HUES48 (cell line): ENCODE measurements at regions not wholly inside any gene's neighbourhood (a gene's known extent, or its start where the extent isn't known, plus 50 kb on each side); places are given as distances from the start of the nearest gene placed in this dataset.
"Not testable (repeated sequence)": the region's sequence is repeated elsewhere in the genome, so short reads cannot be mapped to it uniquely, and the experiment has no call there.

Experiments
- H3K27ac ChIP-seq: one replicate; pipeline ENCODE4 v1.7.0; 2013; ENCODE audit warnings: low read depth, low read length, inconsistent platforms
- H3K27me3 ChIP-seq: 2 replicates; pipeline ENCODE4 v1.6.1; 2013; ENCODE audit warnings: mild to moderate bottlenecking, low read length; ENCODE audit not compliant: control insufficient read depth, insufficient read depth
- H3K36me3 ChIP-seq: 2 replicates; pipeline ENCODE4 v1.6.1; 2013; ENCODE audit warnings: low read length; ENCODE audit not compliant: control insufficient read depth, insufficient read depth
- H3K4me1 ChIP-seq: 2 replicates; pipeline ENCODE4 v1.6.1; 2013; ENCODE audit warnings: mild to moderate bottlenecking, low read length; ENCODE audit not compliant: control insufficient read depth, insufficient read depth
- H3K4me3 ChIP-seq: 2 replicates; pipeline ENCODE4 v1.5.1; 2013; ENCODE audit warnings: mild to moderate bottlenecking, low read depth, low read length
- H3K9ac ChIP-seq: 2 replicates; pipeline ENCODE4 v1.6.1; 2013; ENCODE audit warnings: mild to moderate bottlenecking, low read depth, low read length, moderate library complexity
- H3K9me3 ChIP-seq: 2 replicates; pipeline ENCODE4 v1.6.1; 2013; ENCODE audit warnings: low read length; ENCODE audit not compliant: control insufficient read depth, insufficient read depth

DNA sequence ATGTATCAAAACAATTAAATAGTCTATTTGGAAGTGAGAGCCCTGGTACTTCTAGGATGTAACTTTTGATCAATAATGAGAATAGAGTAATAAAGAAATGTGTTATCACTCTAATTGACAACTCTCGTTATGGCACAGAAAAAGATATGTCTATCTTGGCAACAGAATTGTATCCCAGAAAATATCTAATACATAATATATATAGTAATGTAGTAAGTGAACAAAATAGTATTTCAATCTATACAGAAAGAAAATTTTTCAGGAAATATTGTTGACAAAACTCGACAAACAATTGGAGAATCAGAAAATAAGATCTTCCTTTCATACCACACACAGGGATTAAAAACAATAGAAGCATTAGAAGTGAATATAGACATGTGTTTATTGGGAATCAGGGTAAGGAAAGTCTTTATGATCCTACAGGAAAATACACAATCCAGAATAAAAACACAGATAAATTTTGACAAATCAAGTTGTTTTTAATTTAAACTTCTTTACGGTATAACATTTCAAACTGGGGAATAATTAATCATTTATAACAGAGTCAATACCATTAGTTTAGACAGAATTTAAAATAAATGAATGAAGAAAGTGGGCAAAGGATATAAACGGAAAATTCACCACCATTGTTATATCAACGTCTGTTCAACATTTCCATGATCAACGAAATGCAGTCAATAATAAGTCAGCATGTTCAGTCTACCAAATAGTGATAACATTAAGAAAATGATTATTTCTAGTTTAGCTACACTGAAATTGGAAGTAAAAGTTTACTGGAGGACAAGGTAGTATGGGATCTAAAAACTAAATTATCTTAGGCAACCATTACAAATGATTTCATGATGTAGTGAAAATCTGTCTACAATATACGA lies 1526.5 kb upstream of the TPTE start:
- Histone ChIP-seq H3K27me3 (no peaks in the 10 kb centered on the region), H3K4me3 (peak overlapping the region; percentile 21; the same call in 1 of the 2 replicates), H3K9me3 (peaks cover 100% of the 10 kb centered on the region), H3K9ac (no peak overlapping the region), H3K4me1 (no peaks in the 10 kb centered on the region), H3K36me3 (no peaks in the 10 kb centered on the region), H3K27ac (no peak overlapping the region)

DNA sequence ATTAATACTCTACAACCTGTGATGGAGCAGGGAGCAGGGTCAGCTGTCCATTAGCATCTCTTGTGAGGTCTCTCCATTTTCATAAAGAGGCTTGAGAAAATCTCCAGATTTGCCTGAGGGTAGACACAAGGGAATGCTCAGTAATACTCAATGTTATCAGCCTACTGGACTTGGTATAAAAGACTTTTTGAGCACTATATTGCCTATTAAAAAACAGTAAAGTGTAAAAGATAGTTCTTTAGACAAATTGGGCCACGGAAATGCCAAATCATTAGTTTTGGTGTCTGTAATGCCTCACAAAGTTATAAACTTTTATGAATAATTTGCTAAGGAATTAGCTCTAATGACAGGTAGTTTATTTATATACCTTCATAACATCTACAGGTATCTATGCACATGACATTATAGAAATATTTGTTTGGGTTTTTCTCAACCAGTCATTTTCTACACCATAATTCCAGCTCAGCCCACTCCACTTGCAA lies 1524.9 kb upstream of the TPTE start:
- H3K4me3 ChIP-seq, H3K36me3 ChIP-seq, H3K27me3 ChIP-seq, H3K27ac ChIP-seq, H3K9ac ChIP-seq, H3K4me1 ChIP-seq: not testable (repeated sequence)
- H3K9me3 ChIP-seq = peaks cover 93% of the 10 kb centered on the region

DNA sequence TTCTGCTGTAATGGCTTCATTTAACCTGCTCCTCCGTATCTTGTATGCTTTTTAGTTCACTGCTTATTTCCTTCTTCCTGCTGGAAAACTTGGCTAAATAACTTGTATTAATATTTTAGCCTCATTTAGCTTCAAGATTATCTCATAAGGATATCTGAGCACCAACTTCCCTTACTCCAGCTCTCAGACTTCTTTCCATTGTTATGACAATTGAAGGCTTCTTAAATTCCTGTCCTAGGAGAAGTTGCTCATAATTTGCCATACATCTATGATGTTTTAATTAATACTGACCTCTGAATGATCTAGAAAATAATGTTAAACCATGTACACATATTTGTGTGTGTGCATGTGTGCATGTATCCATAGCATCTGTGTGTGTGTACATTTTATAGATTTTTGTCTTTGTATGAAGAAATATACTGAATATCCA lies 1524.4 kb upstream of the TPTE start:
- peaks cover 88% of the 10 kb centered on the region for H3K9me3 ChIP-seq
- H3K27ac ChIP-seq = no peak overlapping the region
- H3K36me3 ChIP-seq = no peaks in the 10 kb centered on the region
- H3K27me3 ChIP-seq = no peaks in the 10 kb centered on the region
- H3K4me1 ChIP-seq = no peaks in the 10 kb centered on the region
- H3K4me3 ChIP-seq = no peak overlapping the region
- H3K9ac ChIP-seq = no peak overlapping the region

DNA sequence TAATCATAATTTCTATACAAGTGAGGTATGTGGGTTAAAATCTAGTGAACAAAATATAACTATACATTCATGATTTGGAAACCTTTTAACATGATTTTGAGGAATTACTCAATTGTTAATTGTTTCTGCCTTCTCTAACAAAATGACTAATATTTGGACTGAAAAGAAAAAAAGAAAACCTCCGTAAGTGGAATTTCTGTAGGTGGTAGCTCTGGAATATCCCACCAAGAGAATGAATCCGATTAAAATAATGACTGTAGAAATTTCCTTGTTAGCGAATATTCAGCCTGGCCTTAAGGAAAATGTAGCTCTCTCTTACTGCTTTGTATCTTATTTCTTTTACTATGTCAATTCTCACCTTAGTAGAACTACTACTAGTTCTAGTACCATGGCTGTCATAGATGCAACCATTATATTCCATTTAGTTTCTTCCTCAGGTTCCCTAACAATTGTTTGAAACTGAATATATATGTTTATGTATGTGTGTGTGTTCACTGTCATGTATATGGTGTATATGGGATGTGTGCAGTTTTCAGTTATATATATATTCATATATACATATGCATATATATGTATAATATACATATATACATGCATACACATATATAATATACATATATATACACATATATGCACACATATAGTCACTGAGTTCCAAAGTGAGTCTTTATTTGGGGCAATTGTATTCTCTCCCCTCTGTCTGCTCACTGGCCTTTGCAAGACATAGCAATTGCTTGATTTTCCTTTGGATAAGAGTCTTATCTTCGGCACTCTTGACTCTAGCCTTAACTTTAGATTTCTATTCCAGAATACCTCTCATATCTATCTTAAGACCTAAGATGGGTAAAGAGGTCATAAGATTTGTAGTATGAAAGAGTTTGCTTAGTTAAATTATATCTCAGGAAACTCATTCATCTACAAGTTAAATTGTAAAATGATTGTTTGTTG lies 1523.7 kb upstream of the TPTE start:
- not testable (repeated sequence) for H3K36me3 ChIP-seq, H3K4me3 ChIP-seq, H3K27ac ChIP-seq, H3K9ac ChIP-seq, H3K4me1 ChIP-seq, H3K27me3 ChIP-seq
- peaks cover 87% of the 10 kb centered on the region for H3K9me3 ChIP-seq

DNA sequence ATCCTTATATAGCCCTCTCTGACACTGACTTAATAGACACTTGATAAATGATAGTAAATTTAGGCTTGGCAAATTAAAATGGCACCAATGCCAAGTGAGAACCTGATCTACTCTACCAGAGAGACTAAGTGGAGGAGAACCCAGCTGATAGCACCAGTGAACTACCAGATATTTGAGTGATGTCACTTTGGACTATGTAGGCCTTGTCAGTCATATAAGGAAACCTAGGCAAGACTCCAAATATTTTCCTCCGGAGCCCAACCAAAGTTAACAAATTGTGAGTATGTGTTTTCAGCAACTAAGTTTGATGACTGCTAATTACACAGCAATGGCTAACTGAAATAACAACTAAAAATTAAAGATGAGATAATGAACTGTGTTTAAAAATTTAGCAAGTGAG lies 1522.9 kb upstream of the TPTE start:
- H3K9me3 ChIP-seq = peaks cover 86% of the 10 kb centered on the region
- H3K4me3 ChIP-seq = not testable (repeated sequence)

DNA sequence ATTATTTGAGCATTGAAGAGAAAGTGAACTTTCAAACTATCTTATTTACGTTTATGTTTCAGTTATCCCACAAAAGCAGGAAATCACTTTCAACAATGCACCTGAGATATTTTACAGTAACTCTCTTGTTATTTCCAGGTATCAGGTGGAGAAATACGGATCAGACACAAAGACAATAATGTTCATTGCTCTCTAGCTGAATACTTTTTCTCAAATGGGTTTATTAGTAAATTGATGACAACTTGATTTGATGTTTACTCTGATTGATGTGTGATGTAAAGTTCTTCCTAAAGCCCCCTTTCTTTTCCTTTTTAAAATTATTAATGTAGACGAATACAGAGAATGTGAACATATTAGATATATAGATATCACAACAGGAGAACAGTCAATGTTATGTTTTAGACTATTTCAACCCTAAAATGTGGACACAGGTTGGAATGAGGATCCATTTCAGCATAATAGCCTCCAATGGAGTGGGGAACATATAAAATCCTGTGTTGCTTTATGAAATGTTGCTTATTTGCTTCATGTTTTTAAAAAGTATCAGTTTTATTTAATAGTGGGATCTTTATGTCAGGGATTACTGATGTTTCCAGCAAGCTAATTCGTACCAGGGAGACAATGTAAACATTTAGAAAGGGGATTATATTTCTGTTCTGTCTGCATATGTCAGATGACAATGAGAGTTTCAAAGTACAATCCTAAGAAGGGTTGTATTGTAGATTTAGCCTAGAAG lies 1522.3 kb upstream of the TPTE start:
- peaks cover 86% of the 10 kb centered on the region for H3K9me3 ChIP-seq
- no peaks in the 10 kb centered on the region for H3K4me1 ChIP-seq
- H3K27me3 ChIP-seq = no peaks in the 10 kb centered on the region
- no peak overlapping the region for H3K9ac ChIP-seq
- H3K27ac ChIP-seq = no peak overlapping the region
- H3K4me3 ChIP-seq = peak overlapping the region; percentile 24; the same call in 1 of the 2 replicates
- no peaks in the 10 kb centered on the region for H3K36me3 ChIP-seq

More for the DNA sequence above, 1522.9 kb upstream of the TPTE start:
- H3K9ac ChIP-seq, H3K36me3 ChIP-seq, H3K27ac ChIP-seq, H3K4me1 ChIP-seq, H3K27me3 ChIP-seq: not testable (repeated sequence)

DNA sequence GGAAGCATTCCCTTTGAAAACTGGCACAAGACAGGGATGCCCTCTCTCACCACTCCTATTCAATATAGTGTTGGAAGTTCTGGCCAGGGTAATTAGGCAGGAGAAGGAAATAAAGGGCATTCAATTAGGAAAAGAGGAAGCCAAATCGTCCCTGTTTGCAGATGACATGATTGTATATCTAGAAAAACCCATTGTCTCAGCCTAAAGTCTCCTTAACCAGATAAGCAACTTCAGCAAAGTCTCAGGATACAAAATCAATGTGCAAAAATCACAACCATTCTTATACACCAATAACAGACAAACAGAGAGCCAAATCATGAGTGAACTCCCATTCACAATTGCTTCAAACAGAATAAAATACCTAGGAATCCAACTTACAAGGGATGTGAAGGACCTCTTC lies 1521.3 kb upstream of the TPTE start:
- not testable (repeated sequence) for H3K4me1 ChIP-seq, H3K27me3 ChIP-seq, H3K27ac ChIP-seq, H3K36me3 ChIP-seq, H3K9ac ChIP-seq, H3K4me3 ChIP-seq
- peaks cover 85% of the 10 kb centered on the region for H3K9me3 ChIP-seq

DNA sequence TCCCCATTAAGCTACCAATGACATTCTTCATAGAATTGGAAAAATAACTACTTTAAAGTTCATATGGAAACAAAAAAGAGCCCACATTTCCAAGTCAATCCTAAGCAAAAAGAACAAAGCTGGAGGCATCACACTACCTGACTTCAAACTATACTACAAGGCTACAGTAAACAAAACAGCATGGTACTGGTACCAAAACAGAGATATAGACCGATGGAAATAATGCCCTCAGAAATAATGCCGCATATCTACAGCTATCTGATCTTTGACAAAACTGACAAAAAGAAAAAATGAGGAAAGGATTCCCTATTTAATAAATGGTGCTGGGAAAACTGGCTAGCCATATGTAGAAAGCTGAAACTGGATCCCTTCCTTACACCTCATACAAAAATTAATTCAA lies 1520.7 kb upstream of the TPTE start:
- H3K9me3 ChIP-seq = peaks cover 85% of the 10 kb centered on the region

DNA sequence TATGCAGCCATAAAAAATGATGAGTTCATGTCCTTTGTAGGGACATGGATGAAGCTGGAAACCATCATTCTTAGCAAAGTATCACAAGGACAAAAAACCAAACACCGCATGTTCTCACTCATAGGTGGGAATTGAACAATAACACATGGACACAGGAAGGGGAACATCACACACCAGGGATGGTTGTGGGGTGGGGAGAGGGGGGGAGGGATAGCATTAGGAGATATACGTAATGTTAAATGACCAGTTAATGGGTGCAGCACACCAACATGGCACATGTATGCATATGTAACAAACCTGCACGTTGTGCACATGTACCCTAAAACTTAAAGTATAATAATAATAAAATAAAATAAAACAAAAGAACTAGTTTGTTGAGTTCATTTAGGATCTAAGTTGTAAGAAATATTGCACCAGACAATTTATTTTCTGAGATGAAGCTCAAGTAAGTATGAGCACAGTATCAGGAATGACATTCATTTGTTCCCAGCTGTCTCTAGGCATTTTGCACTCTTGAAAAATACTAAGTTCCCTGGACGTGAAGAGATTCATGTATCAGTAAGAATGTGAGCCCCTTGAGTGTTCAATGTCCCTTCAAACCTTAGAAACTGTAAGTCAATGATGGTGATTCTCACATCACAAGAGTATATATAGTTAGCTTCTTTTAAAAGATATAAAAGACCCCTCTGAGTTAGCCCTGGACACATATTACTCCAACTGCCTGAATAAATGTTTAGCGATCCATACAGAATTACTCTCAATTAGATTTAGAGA lies 1519.3 kb upstream of the TPTE start:
- not testable (repeated sequence) for H3K27ac ChIP-seq, H3K4me1 ChIP-seq

More for the DNA sequence above, 1520.7 kb upstream of the TPTE start:
- not testable (repeated sequence) for H3K36me3 ChIP-seq, H3K9ac ChIP-seq, H3K27me3 ChIP-seq, H3K4me1 ChIP-seq, H3K27ac ChIP-seq, H3K4me3 ChIP-seq

More for the DNA sequence above, 1519.3 kb upstream of the TPTE start:
- H3K9ac ChIP-seq, H3K4me3 ChIP-seq, H3K36me3 ChIP-seq, H3K27me3 ChIP-seq: not testable (repeated sequence)
- peaks cover 85% of the 10 kb centered on the region for H3K9me3 ChIP-seq
